ENCODE measurements at regions not wholly inside any gene's neighbourhood (a gene's known extent, or its start where the extent isn't known, plus 50 kb on each side); places are given as distances from the start of the nearest gene placed in this dataset.

DNA sequence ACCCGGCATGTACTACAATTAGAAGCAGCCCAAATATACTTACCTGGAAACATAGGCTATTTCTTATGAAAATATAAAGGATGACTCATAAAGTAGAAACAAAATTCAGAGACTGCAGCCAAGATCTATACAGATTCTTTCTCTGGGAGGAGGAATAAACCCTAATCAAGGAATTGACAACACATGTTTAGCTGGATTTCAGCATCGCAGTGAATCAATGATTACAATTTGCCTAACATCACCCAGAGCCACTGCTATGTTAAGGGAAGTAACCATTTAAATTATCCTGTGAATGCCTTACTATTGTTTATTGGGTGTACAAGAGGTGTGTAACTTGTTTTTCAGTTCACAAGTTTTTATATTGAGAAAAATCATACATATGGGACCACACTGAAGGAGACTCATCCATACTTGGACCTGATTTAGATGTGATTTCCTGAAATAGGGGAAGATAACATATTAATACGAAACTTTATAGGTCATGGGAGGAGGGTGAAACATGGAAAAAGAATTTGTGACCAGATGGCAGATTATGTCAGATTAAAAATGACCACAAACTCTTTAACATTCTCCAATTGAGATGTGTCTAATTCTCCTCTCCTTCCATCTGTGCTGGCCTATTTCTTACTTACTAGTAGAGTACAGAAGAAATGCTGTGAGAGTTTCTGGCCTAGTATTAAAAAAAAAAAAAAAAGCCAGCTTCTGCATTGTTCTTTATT is 1168.4 kb downstream of the SLITRK1 start:
- Histone ChIP-seq H3K27me3 (replicated peaks in 1 of 4; ENCODE audit: control extremely low read depth in 1 of 4, control insufficient read depth in 3 of 4, insufficient read depth in 4 of 4, low read length in 3 of 4) (no peaks in the 10 kb centered on the region), H3K4me1 (ENCODE audit: control insufficient read depth in 2 of 2, insufficient read depth in 2 of 2, low read length in 2 of 2) (no peaks in the 10 kb centered on the region), H3K9me3 (ENCODE audit: control extremely low read depth in 1 of 3, control insufficient read depth in 2 of 3, insufficient read depth in 1 of 3, low read length in 2 of 3) (no peaks in the 10 kb centered on the region), H3K4me3 (ENCODE audit: control extremely low read depth in 1 of 5, extremely low read depth in 1 of 5, insufficient read depth in 1 of 5, low read depth in 2 of 5, low read length in 4 of 5) (no peak overlapping the region), H3K36me3 (replicated peaks in 1 of 2; ENCODE audit: control extremely low read depth in 1 of 2, control insufficient read depth in 1 of 2, extremely low read depth in 1 of 2, insufficient read depth in 2 of 2, low read length in 1 of 2) (no peaks in the 10 kb centered on the region), H3K4me2 (replicated peaks; ENCODE audit: low read depth, low read length, poor library complexity, severe bottlenecking) (no peak overlapping the region), H3K79me2 (ENCODE audit: control insufficient read depth, insufficient read depth, low read length) (no peaks in the 10 kb centered on the region), H3K27ac (ENCODE audit: low read length in 2 of 2) (no peak overlapping the region), H2AFZ (ENCODE audit: insufficient read depth, low read depth, low read length, poor library complexity, severe bottlenecking) (no peak overlapping the region), H3K9ac (ENCODE audit: low read length) (no peak overlapping the region), H4K20me1 (ENCODE audit: control insufficient read depth, insufficient read depth, low read length, poor library complexity, severe bottlenecking) (no peaks in the 10 kb centered on the region)
- Mint-ChIP-seq H3K4me1 (no peaks in the 10 kb centered on the region), H3K27me3 (no peaks in the 10 kb centered on the region), H3K27ac (no peak overlapping the region), H3K9me3 (ENCODE audit: insufficient read depth) (peaks cover 4% of the 10 kb centered on the region), H3K4me3 (no peak overlapping the region)
- POLR2A ChIA-PET, result no interaction called here
- intact Hi-C loops (cut with micrococcal nuclease), result no loop called here
- TF ChIP-seq, protein P1, sequence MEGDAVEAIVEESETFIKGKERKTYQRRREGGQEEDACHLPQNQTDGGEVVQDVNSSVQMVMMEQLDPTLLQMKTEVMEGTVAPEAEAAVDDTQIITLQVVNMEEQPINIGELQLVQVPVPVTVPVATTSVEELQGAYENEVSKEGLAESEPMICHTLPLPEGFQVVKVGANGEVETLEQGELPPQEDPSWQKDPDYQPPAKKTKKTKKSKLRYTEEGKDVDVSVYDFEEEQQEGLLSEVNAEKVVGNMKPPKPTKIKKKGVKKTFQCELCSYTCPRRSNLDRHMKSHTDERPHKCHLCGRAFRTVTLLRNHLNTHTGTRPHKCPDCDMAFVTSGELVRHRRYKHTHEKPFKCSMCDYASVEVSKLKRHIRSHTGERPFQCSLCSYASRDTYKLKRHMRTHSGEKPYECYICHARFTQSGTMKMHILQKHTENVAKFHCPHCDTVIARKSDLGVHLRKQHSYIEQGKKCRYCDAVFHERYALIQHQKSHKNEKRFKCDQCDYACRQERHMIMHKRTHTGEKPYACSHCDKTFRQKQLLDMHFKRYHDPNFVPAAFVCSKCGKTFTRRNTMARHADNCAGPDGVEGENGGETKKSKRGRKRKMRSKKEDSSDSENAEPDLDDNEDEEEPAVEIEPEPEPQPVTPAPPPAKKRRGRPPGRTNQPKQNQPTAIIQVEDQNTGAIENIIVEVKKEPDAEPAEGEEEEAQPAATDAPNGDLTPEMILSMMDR (IDR thresholded peaks at IDR 0.05), result no peak
- TF ChIP-seq EZH2 (IDR thresholded peaks at IDR 0.05; ENCODE audit: borderline replicate concordance, insufficient read depth, low read depth, low read length, poor library complexity, severe bottlenecking), result no peak
- CTCF ChIA-PET, result no interaction called here
- ATAC-seq (ENCODE audit: low read depth), result no peak
- WGBS (ENCODE audit: insufficient coverage), result no CpG with 5 or more reads among the region's 3 CpGs
- no peak for DNase-seq

GRCh38 chr13:82702513-82702912 is 1179.8 kb downstream of the SLITRK1 start:
- CTCF ChIA-PET, result no interaction called here
- no peak for TF ChIP-seq EZH2 (IDR thresholded peaks at IDR 0.05; ENCODE audit: borderline replicate concordance, insufficient read depth, low read depth, low read length, poor library complexity, severe bottlenecking)
- TF ChIP-seq, protein P1 (IDR thresholded peaks at IDR 0.05), result no peak
- no peaks in the 10 kb centered on the region for H3K4me1 Mint-ChIP-seq
- no peak overlapping the region for H2AFZ ChIP-seq (ENCODE audit: insufficient read depth, low read depth, low read length, poor library complexity, severe bottlenecking)
- no peaks in the 10 kb centered on the region for H3K27me3 Mint-ChIP-seq
- intact Hi-C loops (cut with micrococcal nuclease), result no loop called here
- no peaks in the 10 kb centered on the region for H4K20me1 ChIP-seq (ENCODE audit: control insufficient read depth, insufficient read depth, low read length, poor library complexity, severe bottlenecking)
- H3K27ac ChIP-seq (ENCODE audit: low read length in 2 of 2), result no peak overlapping the region
- H3K9me3 ChIP-seq (ENCODE audit: control extremely low read depth in 1 of 3, control insufficient read depth in 2 of 3, insufficient read depth in 1 of 3, low read length in 2 of 3), result peaks cover 0 to 5% (median 0%) of the 10 kb centered on the region in 3 donors
- no peaks in the 10 kb centered on the region for H3K36me3 ChIP-seq (replicated peaks in 1 of 2; ENCODE audit: control extremely low read depth in 1 of 2, control insufficient read depth in 1 of 2, extremely low read depth in 1 of 2, insufficient read depth in 2 of 2, low read length in 1 of 2)
- no peaks in the 10 kb centered on the region for H3K4me1 ChIP-seq (ENCODE audit: control insufficient read depth in 2 of 2, insufficient read depth in 2 of 2, low read length in 2 of 2)
- H3K4me3 Mint-ChIP-seq, result no peak overlapping the region
- POLR2A ChIA-PET, result no interaction called here
- H3K4me2 ChIP-seq (replicated peaks; ENCODE audit: low read depth, low read length, poor library complexity, severe bottlenecking), result no peak overlapping the region
- no peak for DNase-seq
- H3K79me2 ChIP-seq (ENCODE audit: control insufficient read depth, insufficient read depth, low read length), result no peaks in the 10 kb centered on the region
- no peak for ATAC-seq (ENCODE audit: low read depth)
- WGBS (ENCODE audit: insufficient coverage), result no CpG with 5 or more reads among the region's 1 CpG
- no peak overlapping the region for H3K4me3 ChIP-seq (ENCODE audit: control extremely low read depth in 1 of 5, extremely low read depth in 1 of 5, insufficient read depth in 1 of 5, low read depth in 2 of 5, low read length in 4 of 5)
- H3K9me3 Mint-ChIP-seq (ENCODE audit: insufficient read depth), result peaks cover 10% of the 10 kb centered on the region
- H3K27me3 ChIP-seq (replicated peaks in 1 of 4; ENCODE audit: control extremely low read depth in 1 of 4, control insufficient read depth in 3 of 4, insufficient read depth in 4 of 4, low read length in 3 of 4), result no peaks in the 10 kb centered on the region
- no peak overlapping the region for H3K27ac Mint-ChIP-seq
- H3K9ac ChIP-seq (ENCODE audit: low read length), result no peak overlapping the region
